HG03432 (cell line): ENCODE measurements at regions not wholly inside any gene's neighbourhood (a gene's known extent, or its start where the extent isn't known, plus 50 kb on each side); places are given as distances from the start of the nearest gene placed in this dataset.

Experiments used
- ATAC-seq: cut with Tn5 transposase; IDR thresholded peaks from one replicate; pipeline ENCODE4 v1.9.1; 2021; ENCODE audit warnings: mild to moderate bottlenecking, moderate library complexity; ENCODE audit not compliant: unreplicated experiment

DNA sequence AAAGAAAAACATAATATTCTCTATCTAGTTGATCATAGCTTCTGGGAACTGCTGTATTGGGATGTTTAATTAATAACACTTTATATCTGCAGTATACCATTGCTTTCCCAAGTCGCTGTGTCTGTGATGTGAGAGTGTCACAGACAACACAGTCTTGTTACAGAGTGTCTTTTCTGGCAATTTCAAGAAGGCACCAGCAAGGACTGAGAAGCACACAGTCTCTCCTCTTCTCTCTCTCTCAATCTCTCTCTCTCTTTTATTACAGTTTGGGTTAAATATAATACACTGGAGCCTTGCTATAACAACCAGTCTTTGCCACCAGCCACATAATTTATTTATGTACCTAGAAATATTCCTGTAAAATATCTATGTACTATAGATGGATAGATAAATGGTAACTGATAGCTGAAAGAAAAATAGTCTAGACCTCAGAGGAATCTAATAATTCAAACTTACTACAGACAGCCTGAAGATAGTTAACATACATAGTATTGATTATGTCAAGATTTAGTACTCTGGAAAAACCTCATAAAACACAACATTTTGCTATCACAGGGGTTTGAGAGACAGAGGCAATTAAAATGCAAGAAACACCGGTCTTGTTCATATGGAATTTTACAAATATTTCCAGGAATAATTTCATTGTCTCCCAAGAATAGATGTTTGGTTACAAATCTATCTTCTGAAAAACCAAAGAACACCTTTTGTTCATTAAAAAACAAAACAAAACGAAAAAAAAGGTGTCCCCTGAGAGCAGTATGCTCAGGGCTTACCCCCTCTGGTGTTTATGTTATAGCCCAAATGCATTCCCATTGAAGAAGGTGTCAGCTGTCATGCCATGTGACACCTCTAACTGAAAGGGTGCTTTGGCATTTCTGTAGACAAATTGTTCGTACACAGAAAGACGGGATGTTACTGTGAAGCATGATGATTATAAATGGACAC, 507.8 kb downstream of the TBC1D4 start:
- ATAC-seq = no peak

DNA sequence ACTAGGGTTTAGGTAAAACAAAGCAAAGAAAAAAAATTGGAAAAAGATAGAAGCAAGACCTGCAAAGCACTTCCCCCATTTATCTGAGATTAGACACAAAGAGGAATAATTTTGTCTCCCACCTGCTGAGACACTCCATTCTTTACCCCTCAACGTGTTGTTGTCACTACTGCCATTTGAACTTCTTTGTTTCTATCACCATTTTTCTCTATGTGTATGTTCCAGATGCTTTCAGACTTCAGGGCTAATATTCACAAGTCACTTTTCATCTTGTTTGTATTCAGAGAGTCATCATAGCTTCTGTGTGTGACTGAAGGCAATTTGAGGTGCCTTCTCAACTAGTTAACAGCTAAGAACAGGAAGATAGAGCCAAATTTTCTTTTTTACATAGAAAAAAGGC, 512.5 kb downstream of the TBC1D4 start:
- ATAC-seq = no peak

DNA sequence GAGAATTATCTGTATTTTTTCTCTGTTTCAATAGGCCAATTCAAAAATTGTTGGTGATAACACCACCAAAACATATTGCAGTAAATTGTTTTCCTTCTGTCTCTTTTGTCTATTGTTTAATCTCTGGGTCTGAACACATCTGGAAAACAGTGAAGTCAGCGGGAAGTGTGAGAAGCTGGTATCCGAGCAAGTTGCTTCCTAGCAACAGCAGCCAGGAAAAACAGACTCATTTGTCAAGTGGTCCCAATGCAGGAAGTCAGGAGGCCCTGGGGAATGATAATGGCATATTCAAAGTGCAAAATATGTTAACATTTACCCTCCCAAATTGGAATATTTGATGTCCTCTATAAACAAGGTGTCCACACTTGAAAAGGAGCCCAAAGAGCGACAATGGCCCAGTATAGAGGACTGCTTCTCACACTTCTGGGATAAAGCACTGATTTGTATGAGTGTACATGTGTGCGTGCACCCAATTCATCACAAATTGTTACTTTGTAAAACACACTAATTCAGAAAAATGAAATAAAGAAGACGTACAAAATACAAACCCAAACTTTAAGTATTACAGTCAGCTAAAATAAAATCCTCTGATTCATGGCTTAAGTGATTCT, 515.0 kb downstream of the TBC1D4 start:
- no peak for ATAC-seq

DNA sequence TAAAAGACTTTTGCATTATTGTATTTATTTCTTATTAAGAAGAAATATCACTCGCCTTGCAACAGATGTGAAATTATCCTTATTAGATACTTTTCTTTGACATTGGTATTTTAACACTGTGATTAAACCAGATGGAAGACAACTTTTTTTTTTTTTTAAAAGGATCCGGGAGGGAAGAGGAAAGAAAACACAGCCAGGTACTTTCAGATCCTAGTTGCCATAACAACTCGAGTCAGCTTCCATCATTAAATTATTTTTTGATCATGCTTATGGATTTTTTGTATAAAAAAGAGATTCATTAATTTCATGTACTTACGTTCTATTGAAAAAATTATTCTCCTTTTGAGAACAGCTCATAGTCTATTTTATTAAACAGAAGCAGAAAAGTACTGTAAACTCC, 515.7 kb downstream of the TBC1D4 start:
- no peak for ATAC-seq

DNA sequence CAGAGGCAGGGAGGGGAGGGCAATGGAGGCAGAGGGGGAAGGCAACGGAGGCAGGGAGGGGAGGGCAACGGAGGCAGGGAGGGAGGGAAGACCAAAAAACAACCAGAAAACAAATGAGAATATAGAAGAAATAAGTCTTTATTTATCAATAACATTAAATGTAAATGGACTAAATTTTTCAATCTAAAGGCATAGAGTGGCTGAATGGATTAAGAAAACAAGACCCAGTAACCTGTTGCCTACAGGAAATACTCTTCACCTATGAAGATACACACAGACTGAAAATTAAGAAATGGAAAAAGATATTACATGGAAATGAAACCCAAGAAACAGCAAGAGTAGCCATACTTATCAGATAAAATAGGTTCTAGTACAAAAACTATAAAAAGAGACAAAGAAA, 536.3 kb downstream of the TBC1D4 start:
- ATAC-seq = no peak

DNA sequence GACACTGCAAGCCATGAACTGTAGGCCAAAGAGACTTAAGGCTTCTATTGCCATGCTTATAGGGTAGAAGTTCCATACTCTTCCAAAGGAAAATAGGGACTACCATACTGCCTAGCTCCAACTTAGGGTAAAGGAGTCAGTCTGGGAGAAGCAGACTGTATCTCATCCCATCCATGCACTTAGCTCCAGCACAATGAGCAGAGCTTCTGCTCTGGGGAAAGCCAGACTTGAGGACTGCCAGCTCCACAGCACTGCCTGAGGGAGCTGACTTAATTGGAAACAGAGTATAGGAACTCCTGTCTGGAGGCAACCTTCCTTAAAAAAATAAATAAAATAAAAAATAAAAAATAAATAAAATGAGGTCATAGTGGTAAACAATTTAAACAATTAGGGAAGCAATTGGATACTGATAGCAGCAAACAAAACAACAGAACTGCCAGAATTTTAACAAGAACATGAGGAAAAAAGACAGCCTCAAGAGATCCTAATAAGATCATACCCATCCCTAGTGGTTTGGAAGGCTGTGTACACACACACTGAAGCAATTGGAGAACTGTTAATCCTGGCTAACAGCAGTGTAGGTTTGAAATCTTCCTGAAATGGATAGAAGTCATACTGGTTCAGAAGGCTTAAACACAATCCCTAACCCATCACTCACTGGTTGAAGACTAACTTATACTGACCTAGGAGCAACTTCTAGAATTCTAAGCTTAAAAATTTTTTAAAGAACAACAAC, 550.1 kb downstream of the TBC1D4 start:
- ATAC-seq = no peak

DNA sequence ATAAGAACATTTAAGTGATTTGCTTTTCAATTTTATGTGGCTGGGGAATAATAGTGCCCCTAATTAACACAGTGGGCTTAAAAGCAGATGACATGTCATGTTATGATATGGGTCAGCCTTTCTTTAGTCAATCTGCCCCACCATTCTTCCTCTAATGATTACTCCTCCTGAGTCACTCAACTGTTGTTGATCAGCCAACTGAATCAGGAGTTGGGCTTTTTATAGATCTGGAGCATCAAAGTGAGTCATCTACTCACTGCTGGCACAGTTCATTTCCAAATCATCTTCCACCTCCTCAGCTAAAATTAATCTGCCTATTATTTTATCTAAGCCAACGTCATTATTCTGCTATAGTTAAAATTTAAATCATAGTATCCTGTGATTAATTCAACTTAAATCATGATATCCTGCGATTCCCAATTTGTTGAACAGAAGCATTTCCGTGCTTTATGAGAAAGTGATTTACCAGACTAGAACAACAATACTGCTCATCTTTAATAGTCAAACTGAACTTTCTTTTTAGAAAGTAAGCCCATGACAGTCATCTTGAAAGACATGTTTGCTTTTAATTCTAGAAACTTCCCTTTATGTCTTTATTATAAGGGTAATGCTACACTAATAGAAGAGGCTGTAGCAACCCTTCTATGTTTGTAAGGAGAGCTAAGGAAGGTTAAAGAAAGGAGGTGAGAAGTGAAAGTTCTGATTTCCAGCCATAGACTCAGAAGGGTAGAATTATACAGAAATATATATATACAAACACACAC, 551.4 kb downstream of the TBC1D4 start:
- ATAC-seq = peak; percentile 76

DNA sequence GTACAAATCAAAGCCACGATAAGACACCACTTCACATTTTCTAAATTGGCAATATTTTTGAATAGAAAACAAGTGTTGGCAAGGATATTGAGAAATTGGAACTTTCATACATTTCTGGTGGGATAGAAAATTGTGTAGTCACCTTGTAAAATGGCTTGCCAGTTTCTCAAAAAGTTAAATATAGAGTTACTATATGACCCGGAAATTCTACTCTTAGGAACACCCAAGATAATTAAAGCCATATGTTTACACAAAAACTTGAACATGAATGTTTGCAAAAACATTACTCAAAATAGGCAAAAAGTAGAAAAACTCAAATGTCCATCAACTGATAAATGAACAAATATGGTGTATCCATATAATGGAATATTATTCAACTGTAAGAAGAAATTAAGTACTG, 552.5 kb downstream of the TBC1D4 start:
- no peak for ATAC-seq

DNA sequence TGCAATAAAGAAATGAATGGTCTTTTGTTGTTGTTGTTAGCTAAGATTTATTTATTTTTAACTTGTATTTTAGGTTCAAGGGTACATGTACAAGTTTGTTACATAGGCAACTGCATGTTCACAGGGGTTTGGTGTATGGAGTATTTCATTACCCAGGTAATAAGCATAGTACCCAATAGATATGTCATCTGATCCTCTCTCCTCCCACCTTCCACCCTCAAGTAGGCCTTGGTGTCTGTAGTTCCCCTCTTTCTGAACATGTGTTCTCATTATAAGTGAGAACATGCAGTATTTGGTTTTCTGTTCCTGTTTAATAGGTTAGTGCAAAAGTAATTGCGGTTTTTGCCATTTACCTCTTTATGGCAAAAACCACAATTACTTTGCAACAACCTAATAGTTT, 554.1 kb downstream of the TBC1D4 start:
- ATAC-seq = no peak

DNA sequence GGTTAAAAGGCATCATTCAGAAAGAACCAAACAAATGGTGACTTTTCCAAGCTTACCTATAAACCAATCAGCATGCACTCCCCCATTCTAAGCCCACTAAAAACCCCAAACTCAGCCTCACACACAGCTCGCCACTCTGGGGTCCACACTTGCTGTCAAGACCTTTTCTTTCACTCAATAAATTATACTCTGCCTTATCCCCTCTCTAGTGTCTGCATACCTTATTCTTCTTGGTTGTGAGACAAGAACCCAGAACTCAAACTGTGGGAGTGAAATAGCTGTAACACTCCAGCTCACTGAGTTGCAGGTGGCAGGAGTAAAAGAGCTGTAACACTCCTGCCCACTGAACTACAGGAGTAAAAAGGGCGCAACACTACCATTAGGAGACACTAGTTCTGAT, 559.0 kb downstream of the TBC1D4 start:
- no peak for ATAC-seq

DNA sequence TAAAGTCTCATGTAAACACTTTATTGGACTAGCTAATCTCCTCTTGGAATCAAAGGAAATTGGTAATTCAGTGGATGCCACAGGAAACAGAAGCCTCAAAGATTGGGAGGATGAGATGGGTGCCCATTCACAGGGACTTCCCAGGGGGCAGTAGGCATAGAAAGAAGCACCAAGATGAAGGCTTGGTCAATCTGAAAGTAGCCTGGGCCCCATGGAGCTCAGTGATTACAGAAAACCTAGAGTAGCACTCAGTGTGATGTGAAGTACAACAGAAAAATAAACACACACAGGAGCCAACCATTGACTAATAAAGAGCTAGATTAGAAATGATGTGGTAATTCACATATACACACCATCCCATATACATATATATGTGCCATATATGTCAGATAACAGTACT, 560.6 kb downstream of the TBC1D4 start:
- ATAC-seq = peak; percentile 62

DNA sequence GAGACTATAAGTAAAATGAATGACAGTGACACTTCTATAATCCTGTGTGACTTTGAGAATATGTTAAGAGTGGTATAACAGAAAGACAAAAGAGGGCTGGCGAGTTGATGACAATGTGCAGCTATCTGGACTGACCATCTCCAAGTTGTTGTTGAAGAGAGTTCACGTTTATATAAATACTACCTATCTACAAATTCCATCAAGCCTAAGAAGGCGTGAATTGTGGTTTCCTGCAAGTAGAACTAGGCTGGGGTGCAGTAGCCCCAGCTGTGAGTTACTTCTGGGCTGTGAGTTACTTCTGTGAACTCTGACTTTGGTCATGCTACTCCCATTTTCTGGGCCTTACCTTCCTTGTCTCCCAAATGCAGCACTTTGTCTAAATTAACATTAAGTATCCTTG, 561.0 kb downstream of the TBC1D4 start:
- ATAC-seq = peak; percentile 63

DNA sequence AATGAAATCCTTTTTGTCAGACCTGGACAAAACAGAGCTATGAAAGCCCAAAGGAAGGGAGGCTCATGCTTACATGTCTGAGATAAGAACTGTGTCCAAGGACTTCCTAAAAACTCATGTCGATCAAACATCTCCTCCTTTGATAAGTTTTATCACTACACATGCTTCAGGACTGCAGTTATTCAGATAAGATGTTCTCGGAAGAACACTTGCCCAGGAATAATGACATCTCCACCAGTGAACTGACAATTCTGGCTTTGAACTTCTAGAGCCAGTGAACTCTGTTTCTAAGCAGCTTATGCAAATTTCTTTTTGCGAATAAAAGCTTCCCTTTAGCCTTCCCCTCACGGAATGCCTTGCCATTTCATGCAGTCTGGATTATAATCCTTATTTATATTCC, 561.6 kb downstream of the TBC1D4 start:
- ATAC-seq = peak; percentile 10

DNA sequence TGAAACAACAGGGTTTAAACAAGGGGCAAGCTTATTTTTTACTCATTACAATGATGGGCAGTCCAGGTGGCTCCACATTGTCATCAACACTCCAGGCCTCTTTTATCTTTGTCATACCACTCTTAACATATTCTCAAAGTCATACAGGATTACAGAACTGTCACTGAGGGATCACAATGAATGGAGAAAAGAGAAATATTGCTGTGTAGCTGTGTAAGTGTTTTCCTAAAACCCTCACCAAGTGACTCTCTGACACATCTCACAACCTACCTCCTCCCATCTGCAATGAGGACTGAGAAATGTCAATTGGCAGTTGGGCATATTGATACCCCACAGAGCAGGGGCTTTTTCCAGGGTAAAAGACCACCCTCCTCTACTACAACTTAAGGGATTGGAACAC, 562.1 kb downstream of the TBC1D4 start:
- ATAC-seq = peak; percentile 35

DNA sequence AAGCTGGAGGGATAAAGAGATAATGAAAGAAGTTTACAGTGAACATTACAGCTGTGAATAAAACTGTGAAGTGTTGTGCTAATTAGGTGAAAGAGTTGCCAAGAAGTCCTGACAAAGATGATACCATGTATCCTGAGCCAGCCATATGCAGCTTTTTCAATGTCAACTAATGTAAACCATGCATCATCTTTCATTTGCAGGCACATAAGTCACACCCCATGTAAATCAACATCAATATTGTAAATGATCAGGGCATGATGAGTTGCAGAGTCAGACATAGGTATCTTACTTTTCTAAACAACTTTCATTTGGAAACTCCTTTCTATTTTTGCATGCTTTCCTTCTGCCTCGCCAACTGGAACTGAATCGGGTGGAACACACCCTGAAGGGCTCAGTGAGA, 569.1 kb downstream of the TBC1D4 start:
- ATAC-seq = no peak

DNA sequence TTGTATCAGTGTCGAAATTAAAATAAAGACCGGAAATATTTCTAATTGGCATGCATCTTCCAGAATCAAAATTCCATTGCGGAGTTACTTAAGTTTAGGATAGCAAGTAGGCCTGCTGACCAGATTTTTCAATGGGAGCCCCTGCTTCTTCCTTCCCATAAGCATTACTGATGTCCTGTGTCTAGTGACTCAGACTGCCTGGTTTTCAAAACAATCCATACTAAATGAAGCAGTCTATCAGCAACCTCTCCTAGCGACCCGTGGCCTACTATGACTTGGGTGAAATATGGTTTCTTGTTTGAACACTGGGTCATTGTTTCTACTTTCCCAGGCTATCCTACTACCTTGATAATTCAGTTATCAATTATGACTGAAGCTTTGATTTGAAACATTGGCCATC, 571.6 kb downstream of the TBC1D4 start:
- ATAC-seq = no peak

DNA sequence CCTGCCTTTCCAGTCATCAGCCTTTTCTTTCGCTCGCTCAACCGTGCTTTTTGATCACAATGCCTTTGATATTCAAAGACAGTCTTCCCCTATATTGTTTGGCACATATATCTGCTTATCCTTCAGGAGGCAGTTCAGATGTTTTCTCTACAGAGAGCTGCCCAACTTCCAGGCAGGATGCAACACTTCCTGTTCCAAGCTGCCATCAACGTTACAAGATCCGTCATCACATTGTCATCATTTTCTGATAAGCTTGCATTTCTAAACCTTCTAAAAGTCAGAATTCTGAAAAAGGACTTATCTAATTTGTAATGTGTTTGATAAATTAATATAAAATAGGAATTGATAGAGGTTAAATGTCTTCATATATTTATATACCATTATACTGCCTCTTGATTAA, 574.2 kb downstream of the TBC1D4 start:
- no peak for ATAC-seq

DNA sequence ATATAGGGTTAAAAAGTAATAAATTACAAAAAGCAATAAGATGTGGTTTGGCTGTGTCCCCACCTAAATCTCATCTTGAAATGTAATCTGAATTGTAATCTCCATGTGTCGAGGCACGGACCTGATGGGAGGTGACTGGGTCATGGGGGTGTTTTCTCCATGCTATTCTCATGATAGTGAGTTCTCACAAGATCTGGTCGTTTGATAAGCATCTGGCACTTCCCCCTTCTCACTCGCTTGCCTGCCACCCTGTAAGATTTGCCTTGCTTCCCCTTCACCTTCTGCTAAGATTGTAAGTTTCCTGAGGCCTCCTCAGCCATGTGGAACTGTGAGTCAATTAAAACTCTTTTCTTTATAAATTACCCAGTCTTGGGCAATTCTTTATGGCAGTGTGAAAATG, 577.4 kb downstream of the TBC1D4 start:
- ATAC-seq = no peak

DNA sequence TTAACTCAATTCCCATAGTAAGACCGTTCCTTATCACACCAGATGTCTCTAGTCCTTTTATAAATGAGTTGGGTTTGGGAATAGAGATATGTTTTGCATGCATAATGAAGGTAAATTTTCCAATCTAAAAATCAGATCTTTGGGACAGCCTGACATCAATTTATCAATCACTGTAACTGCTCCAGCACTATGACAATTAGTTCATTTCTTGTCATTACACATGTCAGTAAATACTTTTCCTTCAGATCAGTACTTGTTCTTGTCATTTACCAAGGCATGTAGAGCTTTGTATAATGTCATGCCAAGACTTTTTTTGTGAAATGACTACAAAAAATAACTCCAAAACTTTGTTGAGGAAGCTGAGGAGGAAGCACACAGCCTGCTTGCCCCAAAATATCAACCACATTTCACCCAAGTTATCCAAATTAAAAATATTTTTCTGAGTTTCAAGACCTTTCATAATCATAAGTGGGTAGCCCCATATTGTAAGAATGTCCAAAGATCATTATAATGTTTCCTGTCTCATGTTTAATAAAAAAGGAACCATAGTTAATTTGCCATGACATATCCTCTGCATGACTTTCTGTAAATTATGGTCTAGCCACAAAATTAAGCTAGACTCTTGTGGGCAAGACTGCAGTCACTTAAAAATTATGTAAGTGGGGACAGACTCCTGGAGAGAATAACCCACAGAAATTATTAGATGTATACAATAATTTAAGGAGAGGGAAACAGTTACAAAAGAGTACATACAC, 586.8 kb downstream of the TBC1D4 start:
- ATAC-seq = no peak

DNA sequence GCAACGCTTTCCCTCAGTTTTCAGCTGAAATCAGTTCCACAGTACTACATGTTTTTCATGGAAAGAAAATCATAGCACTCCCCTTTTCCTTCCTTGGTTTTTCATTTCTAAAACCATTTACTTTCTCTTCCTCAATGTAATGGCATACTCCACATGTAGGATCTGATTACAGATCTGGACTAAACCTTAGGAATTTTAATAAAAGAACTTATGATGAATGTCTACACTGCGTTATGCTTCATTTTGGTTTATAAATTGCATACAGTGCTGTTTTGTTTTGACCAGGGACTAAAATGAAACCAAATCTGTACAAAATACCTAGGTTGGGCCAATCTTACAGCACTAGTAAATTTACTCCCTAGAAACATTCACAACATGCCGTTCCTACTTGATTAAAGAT, 589.9 kb downstream of the TBC1D4 start:
- ATAC-seq = no peak
